Thyroid gland (tissue), 4 donors: ENCODE measurements at regions not wholly inside any gene's neighbourhood (a gene's known extent, or its start where the extent isn't known, plus 50 kb on each side); places are given as distances from the start of the nearest gene placed in this dataset.
"Not testable (repeated sequence)": the region's sequence is repeated elsewhere in the genome, so short reads cannot be mapped to it uniquely, and the experiment has no call there.

Experiments used
- DNase-seq, 2 donors: peaks; one replicate each; pipeline ENCODE4 v3.0.0-alpha.2; 2019
- H3K27ac ChIP-seq, 3 donors: fragments of 200-600 bp; sonication (generic); 1 replicate in 2 of 3; 2 replicates in 1 of 3; pipeline ENCODE4 v1.5.1; 2016 to 2019; ENCODE audit warnings: mild to moderate bottlenecking in 1 of 3, moderate library complexity in 1 of 3
- H3K27me3 ChIP-seq: fragments of 200-600 bp; sonication (generic); one replicate; pipeline ENCODE4 v1.5.1; 2019
- H3K36me3 ChIP-seq, 2 donors: fragments of 200-600 bp; sonication (generic); one replicate each; pipeline ENCODE4 v1.5.1; 2016 to 2019
- H3K4me1 ChIP-seq, 2 donors: fragments of 200-600 bp; sonication (generic); one replicate each; pipeline ENCODE4 v1.5.1; 2017 to 2019
- H3K4me3 ChIP-seq, 3 donors: fragments of 200-600 bp; sonication (generic); replicated peaks in 1 of 3; 1 replicate in 2 of 3; 2 replicates in 1 of 3; pipeline ENCODE4 v1.5.1; 2016; ENCODE audit warnings: mild to moderate bottlenecking in 1 of 3
- H3K9me3 ChIP-seq: fragments of 200-600 bp; sonication (generic); one replicate; pipeline ENCODE4 v1.5.1; 2017
- POLR2A ChIP-seq, 2 donors: fragments of 450-650 bp; IDR thresholded peaks; one replicate each; pipeline ENCODE4 v1.6.1; 2017; ENCODE audit warnings: antibody characterized with exemption in 2 of 2, mild to moderate bottlenecking in 2 of 2, moderate library complexity in 1 of 2
- WGBS, 2 donors: methylation state at CpG; one replicate each; pipeline ENCODE4 v1.1.5; 2017; 5-methylcytosine and 5-hydroxymethylcytosine counted together
- intact Hi-C: fragments of 100-400 bp; cut with DNase I; formaldehyde crosslinking; loops from one replicate; pipeline ENCODE4 v1.15.1; 2023
- TF ChIP-seq, protein P1 (sequence below), 6 experiments: fragments of 200-600 bp in 3 of 6; fragments of 450-650 bp in 3 of 6; sonication (generic) in 3 of 6; IDR thresholded peaks; one replicate each; pipeline ENCODE4 v1.5.1; 2016 to 2019; ENCODE audit warnings: antibody characterized with exemption in 6 of 6, mild to moderate bottlenecking in 2 of 6, inconsistent platforms in 1 of 6, moderate library complexity in 1 of 6

DNA sequence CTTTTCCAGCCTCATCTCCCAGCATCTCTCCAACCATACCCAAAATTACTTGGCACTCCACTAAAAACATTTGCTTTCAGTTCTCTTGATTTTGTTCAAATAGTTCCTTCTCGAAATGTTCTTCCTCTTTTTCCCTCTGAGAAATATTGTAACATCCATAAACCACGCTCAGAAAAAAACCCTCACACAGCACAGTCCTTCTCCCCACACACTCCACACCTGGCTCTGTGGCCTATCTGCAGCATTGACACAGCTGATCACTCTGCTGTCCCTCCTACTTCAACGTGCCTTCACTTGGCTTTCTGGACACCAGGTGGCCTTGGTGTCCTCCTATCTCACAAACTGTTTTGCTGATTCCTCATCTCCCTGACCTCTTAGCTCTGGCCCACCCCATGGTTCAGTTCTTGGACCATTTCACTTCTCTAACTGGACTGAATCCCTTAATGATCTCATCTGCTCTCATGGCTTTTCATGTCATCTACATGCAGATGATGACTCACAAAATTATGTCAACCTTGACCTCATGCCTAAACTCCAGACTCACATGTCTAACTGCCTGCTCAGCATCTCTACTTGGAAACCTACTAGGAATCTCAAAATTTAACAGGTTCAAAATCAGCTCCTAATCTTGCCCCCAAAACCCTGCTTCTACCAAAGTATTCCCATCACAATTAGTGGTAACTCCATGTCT lies 93.3 kb downstream of the TRIM42 start:
- no peak for TF ChIP-seq POLR2A (IDR thresholded peaks at IDR 0.05)
- TF ChIP-seq, protein P1, sequence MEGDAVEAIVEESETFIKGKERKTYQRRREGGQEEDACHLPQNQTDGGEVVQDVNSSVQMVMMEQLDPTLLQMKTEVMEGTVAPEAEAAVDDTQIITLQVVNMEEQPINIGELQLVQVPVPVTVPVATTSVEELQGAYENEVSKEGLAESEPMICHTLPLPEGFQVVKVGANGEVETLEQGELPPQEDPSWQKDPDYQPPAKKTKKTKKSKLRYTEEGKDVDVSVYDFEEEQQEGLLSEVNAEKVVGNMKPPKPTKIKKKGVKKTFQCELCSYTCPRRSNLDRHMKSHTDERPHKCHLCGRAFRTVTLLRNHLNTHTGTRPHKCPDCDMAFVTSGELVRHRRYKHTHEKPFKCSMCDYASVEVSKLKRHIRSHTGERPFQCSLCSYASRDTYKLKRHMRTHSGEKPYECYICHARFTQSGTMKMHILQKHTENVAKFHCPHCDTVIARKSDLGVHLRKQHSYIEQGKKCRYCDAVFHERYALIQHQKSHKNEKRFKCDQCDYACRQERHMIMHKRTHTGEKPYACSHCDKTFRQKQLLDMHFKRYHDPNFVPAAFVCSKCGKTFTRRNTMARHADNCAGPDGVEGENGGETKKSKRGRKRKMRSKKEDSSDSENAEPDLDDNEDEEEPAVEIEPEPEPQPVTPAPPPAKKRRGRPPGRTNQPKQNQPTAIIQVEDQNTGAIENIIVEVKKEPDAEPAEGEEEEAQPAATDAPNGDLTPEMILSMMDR (IDR thresholded peaks at IDR 0.05): no peak
- intact Hi-C loops: no loop called here
- Histone ChIP-seq H3K4me1 (no peaks in the 10 kb centered on the region), H3K36me3 (no peaks in the 10 kb centered on the region), H3K27ac (no peak overlapping the region), H3K27me3 (no peaks in the 10 kb centered on the region), H3K9me3 (no peaks in the 10 kb centered on the region), H3K4me3 (no peak overlapping the region)
- DNase-seq: no peak
- 69 to 70% methylated on average over 3 of the region's 3 CpGs for WGBS, 2 donors

DNA sequence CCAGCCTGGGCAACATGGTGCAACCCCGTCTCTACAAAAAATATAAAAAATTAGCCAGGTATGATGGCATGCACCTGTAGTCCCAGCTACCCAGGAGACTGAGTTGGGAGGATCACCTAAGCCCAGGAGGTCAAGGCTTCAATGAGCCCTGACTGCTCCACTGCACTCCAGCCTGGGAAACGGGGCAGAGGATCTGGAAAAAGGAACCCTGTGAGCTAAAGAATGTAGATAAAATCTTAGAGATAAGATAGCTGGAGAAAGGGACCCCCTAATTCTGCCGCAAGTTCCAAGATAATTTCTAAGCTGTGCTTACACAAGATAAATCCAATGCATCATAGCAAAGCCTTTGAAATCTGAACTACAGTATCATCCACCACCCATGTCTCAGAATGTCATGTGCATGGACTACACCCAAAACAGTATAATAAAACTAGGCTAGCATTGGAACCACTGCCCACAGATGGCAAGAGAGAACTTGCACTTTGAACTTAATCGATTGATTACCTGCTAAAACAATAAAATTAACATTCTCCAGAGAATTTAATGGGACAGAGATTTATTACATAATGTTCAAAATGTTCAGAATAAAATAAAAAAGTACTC lies 99.9 kb downstream of the TRIM42 start:
- TF ChIP-seq POLR2A (IDR thresholded peaks at IDR 0.05): no peak
- TF ChIP-seq, protein P1 (IDR thresholded peaks at IDR 0.05): no peak
- 51 to 63% methylated on average over 4 of the region's 4 CpGs for WGBS, 2 donors
- Histone ChIP-seq H3K27ac (no peak overlapping the region), H3K4me1 (no peaks in the 10 kb centered on the region), H3K27me3 (no peaks in the 10 kb centered on the region), H3K4me3 (no peak overlapping the region), H3K9me3 (no peaks in the 10 kb centered on the region), H3K36me3 (no peaks in the 10 kb centered on the region)
- no peak for DNase-seq
- intact Hi-C loops: no loop called here

DNA sequence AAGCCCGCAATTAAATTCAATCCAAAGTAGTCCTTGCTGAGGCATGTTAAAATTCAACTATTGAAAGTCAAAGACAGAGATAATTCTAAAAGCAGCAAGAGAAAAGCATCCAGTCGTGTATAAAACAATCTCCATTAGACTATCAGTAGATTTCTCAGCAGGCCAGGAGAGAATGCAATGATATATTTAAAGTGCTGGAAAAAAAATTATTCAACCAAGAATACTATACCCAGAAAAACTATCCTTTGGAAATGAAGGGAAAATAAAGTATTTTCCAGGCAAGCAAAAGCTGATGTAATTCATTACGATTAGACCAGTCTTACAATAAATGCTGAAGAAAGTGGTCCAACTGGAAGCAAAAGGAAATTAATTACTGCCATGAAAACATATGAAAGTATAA lies 113.5 kb downstream of the TRIM42 start:
- Histone ChIP-seq H3K36me3 (no peaks in the 10 kb centered on the region), H3K4me3 (no peak overlapping the region), H3K27me3 (no peaks in the 10 kb centered on the region), H3K4me1 (no peaks in the 10 kb centered on the region), H3K27ac (no peak overlapping the region), H3K9me3 (no peaks in the 10 kb centered on the region)
- intact Hi-C loops: no loop called here
- WGBS, 2 donors: 88 to 93% methylated on average over 3 of the region's 3 CpGs
- TF ChIP-seq, protein P1 (IDR thresholded peaks at IDR 0.05): no peak
- no peak for DNase-seq

DNA sequence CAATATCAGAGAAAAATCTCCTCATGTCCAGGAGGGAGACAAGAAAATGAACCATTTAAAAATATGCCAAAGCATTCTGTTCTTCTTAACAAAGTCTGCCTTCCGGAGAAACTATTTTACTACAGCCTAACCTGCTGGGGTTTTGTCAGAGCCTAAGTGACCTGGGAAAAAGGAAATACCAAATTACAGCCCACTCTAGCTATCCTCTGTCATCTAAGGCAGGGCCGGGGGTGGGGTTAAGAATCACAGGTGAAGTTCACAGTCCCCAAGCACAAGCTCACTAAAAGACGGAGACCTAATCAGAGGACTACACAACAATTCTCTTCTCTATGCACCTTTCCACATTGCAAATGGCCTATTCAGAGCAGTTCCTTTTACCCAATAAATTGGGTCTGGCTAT lies 116.6 kb downstream of the TRIM42 start:
- Histone ChIP-seq H3K36me3 (no peaks in the 10 kb centered on the region), H3K9me3 (no peaks in the 10 kb centered on the region), H3K27me3 (no peaks in the 10 kb centered on the region), H3K27ac (no peak overlapping the region), H3K4me3 (no peak overlapping the region), H3K4me1 (no peaks in the 10 kb centered on the region)
- no peak for TF ChIP-seq POLR2A (IDR thresholded peaks at IDR 0.05)
- TF ChIP-seq, protein P1 (IDR thresholded peaks at IDR 0.05): no peak
- WGBS, 2 donors: 36 to 41% methylated on average over 3 of the region's 3 CpGs
- intact Hi-C loops: no loop called here
- no peak for DNase-seq

DNA sequence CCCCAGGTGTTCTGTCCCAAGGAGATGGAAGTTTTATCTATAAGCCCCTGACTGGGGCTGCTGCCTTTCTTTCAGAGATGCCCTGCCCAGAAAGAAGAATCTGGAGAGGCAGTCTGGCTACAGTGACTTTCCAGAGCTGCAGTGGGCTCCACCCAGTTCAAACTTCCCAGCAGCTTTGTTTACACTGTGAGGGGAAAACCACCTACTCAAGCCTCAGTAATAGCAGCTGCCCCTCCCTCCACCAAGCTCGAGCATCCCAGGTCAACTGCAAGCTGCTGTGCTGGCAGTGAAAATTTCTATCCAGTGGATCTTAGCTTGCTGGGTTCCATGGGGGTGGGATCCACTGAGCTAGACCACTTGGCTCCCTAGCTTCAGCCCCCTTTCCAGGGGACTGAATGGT lies 125.0 kb downstream of the TRIM42 start:
- DNase-seq, H3K27ac ChIP-seq, H3K9me3 ChIP-seq, H3K27me3 ChIP-seq, H3K36me3 ChIP-seq, intact Hi-C loops, H3K4me1 ChIP-seq, H3K4me3 ChIP-seq: not testable (repeated sequence)
- WGBS, 2 donors: 14% methylated on average over 1 of the region's 1 CpG; no CpG with 5 or more reads in 1 of the 2 donors
